ENCODE measurements at regions not wholly inside any gene's neighbourhood (a gene's known extent, or its start where the extent isn't known, plus 50 kb on each side); places are given as distances from the start of the nearest gene placed in this dataset.

DNA sequence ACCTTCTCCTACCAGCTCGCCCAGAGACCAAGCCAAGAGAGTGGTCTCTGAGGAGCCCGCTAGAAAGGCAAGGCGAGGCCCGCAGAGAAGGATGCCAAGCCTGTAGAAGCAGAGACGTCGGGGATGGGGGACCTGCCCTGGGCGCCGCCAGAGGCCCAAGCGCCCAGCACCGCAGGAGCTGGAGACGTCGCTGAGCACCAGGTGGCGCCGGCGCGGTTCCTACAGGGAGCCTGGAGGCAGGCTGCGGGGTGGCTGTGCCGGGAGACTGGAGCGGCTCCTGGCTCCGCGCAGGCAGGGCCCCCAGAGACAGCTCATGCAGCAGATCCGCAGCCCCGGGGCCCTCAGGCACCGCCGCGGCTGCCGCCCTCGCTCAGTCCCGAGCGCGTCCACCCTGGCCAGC, 1562.9 kb downstream of the TP53TG3F start:
- ATAC-seq: peak; percentile 73

All from SK-N-SH treated with all-trans-retinoic acid at 6 μM for 48 hours (cell line).